ENCODE measurements at regions not wholly inside any gene's neighbourhood (a gene's known extent, or its start where the extent isn't known, plus 50 kb on each side); places are given as distances from the start of the nearest gene placed in this dataset.

DNA sequence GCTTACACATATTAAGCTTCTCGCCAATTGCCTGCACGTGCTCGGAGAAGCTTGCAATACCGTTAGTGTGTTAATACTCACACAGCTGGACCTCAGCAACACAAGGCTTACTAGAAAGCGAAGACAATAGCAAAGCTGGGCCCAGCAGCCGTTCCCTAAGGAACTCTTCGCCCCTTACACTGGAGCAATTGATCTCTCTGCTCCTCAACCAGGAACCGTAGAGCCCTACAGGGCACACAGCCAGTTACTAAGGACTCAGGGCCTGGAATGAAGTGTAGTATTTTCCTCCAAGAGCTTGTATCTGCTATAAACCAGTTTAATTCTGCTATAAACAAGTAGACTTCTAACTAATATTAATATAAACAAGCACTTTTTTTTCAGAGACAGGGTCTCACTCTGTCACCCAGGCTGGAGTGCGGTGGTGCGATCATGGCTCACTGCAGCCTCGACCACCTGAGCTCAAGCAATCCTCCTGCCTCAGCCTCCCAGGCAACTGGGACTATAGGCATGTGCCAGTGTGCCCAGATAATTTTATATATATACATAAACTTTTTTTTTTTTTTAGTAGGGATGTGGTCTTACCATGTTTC, 67.0 kb upstream of the SIMC1 start:
- Histone ChIP-seq H3K9me2 (ENCODE audit: insufficient read depth) (no peaks in the 10 kb centered on the region), H3K4me1 (ENCODE audit: insufficient read depth) (no peaks in the 10 kb centered on the region; the same call in 1 of the 2 replicates), H3K9ac (no peak overlapping the region), H3K36me3 (ENCODE audit: low read depth) (no peaks in the 10 kb centered on the region), H3K27me3 (replicated peaks; ENCODE audit: insufficient read depth) (peaks cover 15% of the 10 kb centered on the region), H2AFZ (no peak overlapping the region), H3K9me3 (ENCODE audit: low read depth) (no peaks in the 10 kb centered on the region), H3K4me2 (ENCODE audit: unreplicated experiment) (no peak overlapping the region), H3K4me3 (no peak overlapping the region), H3K79me2 (ENCODE audit: insufficient read depth) (no peaks in the 10 kb centered on the region), H3K27ac (no peak overlapping the region), H4K20me1 (ENCODE audit: insufficient read depth) (no peaks in the 10 kb centered on the region), H3F3A (ENCODE audit: insufficient read depth) (no peaks in the 10 kb centered on the region; the same call in 1 of the 2 replicates)
- DNase-seq = no peak
- TF ChIP-seq EZH2phosphoT487 (IDR thresholded peaks at IDR 0.05; ENCODE audit: insufficient read depth, low read depth) (no peak), EZH2 (IDR thresholded peaks at IDR 0.05; ENCODE audit: insufficient read depth, poor library complexity, severe bottlenecking) (no peak)
- 30 to 37% methylated on average over 11 of the region's 11 CpGs for WGBS, 2 experiments (ENCODE audit: low coverage in 1 of 2, low lambda C conversion rate in 2 of 2, missing lambda C conversion rate in 2 of 2)
- in situ Hi-C loops (cut with MboI) = no loop called here

DNA sequence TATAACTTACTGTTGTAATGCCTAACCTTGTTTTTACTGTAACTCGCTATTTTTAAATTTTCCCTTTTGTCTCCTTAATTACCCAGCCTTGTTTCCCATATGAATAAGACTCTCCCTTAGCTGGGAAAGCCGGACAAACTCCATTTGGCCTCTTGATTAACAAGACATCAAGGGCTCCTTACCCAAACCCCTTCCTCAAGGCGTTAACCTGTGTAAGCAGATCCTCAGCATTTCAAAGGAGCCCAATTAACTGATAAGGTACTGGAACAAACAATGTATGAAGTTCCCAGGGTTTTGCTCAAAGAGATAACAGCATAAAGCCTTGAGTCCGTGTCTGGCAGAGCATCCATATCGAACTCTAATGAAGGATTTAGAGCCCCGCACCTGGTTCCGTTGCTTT, 66.0 kb upstream of the SIMC1 start:
- no peak for TF ChIP-seq EZH2 (IDR thresholded peaks at IDR 0.05; ENCODE audit: insufficient read depth, poor library complexity, severe bottlenecking)
- TF ChIP-seq EZH2phosphoT487 (IDR thresholded peaks at IDR 0.05; ENCODE audit: insufficient read depth, low read depth) = no peak
- WGBS, 2 experiments (ENCODE audit: low coverage in 1 of 2, low lambda C conversion rate in 2 of 2, missing lambda C conversion rate in 2 of 2) = 33 to 34% methylated on average over 7 of the region's 7 CpGs
- no peak overlapping the region for H3K4me3 ChIP-seq
- no peaks in the 10 kb centered on the region for H3K9me3 ChIP-seq (ENCODE audit: low read depth)
- no peak overlapping the region for H3K4me2 ChIP-seq (ENCODE audit: unreplicated experiment)
- DNase-seq = no peak
- H3K9me2 ChIP-seq (ENCODE audit: insufficient read depth) = no peaks in the 10 kb centered on the region
- no peaks in the 10 kb centered on the region for H4K20me1 ChIP-seq (ENCODE audit: insufficient read depth)
- no peaks in the 10 kb centered on the region for H3K4me1 ChIP-seq (ENCODE audit: insufficient read depth)
- peaks cover 24% of the 10 kb centered on the region for H3K27me3 ChIP-seq (replicated peaks; ENCODE audit: insufficient read depth)
- no peaks in the 10 kb centered on the region for H3K36me3 ChIP-seq (ENCODE audit: low read depth)
- no peak overlapping the region for H3K9ac ChIP-seq
- H2AFZ ChIP-seq = no peak overlapping the region
- H3K79me2 ChIP-seq (ENCODE audit: insufficient read depth) = no peaks in the 10 kb centered on the region
- in situ Hi-C loops (cut with MboI) = no loop called here
- no peak overlapping the region for H3K27ac ChIP-seq
- no peaks in the 10 kb centered on the region for H3F3A ChIP-seq (ENCODE audit: insufficient read depth)

DNA sequence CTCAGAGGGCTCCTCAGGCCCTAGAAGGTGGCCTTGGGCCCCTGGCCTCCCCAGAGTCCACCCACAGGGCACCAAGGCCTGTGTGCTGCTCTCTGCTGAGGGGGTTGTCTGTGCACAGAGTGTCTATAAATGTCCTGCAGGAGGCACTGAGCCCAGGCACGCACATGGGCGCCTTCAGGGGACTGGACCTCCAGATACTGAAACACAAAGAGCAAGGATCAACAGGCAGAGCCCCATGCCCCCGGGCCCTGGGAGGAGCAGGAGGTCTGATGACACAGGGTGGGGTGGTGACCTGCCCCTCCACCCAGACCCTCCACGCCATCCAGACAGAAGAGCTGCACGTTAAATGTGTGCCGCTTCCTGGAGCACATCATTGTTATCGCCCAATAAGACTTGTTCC, 64.6 kb upstream of the SIMC1 start:
- H3K27ac ChIP-seq = no peak overlapping the region
- no peaks in the 10 kb centered on the region for H3K9me2 ChIP-seq (ENCODE audit: insufficient read depth)
- H3K9me3 ChIP-seq (ENCODE audit: low read depth) = no peaks in the 10 kb centered on the region
- no peak overlapping the region for H2AFZ ChIP-seq
- peaks cover 34% of the 10 kb centered on the region for H3K27me3 ChIP-seq (replicated peaks; ENCODE audit: insufficient read depth)
- no peaks in the 10 kb centered on the region for H3K79me2 ChIP-seq (ENCODE audit: insufficient read depth)
- H3K9ac ChIP-seq = no peak overlapping the region
- no peaks in the 10 kb centered on the region for H3F3A ChIP-seq (ENCODE audit: insufficient read depth)
- DNase-seq = no peak
- H3K36me3 ChIP-seq (ENCODE audit: low read depth) = no peaks in the 10 kb centered on the region
- in situ Hi-C loops (cut with MboI) = no loop called here
- TF ChIP-seq EZH2phosphoT487 (IDR thresholded peaks at IDR 0.05; ENCODE audit: insufficient read depth, low read depth) = no peak
- no peaks in the 10 kb centered on the region for H3K4me1 ChIP-seq (ENCODE audit: insufficient read depth)
- H3K4me2 ChIP-seq (ENCODE audit: unreplicated experiment) = no peak overlapping the region
- WGBS, 2 experiments (ENCODE audit: low coverage in 1 of 2, low lambda C conversion rate in 2 of 2, missing lambda C conversion rate in 2 of 2) = 25 to 29% methylated on average over 7 of the region's 7 CpGs
- H3K4me3 ChIP-seq = no peak overlapping the region
- no peaks in the 10 kb centered on the region for H4K20me1 ChIP-seq (ENCODE audit: insufficient read depth)

DNA sequence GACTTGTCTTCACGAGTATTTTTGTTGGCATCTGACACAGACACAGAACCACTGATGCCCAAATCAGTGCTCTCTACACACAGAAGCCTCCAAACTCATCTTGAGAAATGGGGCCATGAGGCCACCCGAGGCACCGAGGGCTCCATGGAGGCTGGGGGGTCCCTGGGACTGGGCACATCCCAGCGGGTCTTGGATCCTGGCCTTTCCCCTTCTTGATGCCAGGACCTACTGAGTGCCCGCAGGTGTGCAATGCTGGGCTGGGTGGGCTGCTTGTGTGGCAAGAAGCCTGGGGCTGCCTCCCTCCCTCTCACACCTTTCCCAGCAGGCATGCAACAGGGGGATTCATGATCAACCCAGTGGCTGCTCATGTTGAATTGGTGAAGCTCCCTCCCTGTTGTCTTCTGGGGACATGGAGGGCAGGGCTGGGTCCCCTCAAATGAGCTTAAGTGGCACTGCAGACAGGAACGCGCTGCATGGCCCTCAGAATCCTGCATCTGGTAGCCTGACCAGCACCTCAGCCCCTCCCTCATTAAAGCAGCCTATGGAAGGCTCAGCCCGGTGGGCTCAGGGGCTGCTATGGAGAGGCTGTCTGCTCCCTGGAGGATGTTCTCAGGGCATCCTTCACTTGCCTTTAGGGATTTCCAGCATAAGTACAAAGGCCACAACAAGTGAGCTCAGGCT, 63.7 kb upstream of the SIMC1 start:
- in situ Hi-C loops (cut with MboI) = no loop called here
- no peak for TF ChIP-seq EZH2phosphoT487 (IDR thresholded peaks at IDR 0.05; ENCODE audit: insufficient read depth, low read depth)
- no peak for TF ChIP-seq EZH2 (IDR thresholded peaks at IDR 0.05; ENCODE audit: insufficient read depth, poor library complexity, severe bottlenecking)
- no peaks in the 10 kb centered on the region for H3K79me2 ChIP-seq (ENCODE audit: insufficient read depth)
- H3K36me3 ChIP-seq (ENCODE audit: low read depth) = no peaks in the 10 kb centered on the region
- H3K4me2 ChIP-seq (ENCODE audit: unreplicated experiment) = no peak overlapping the region
- no peak overlapping the region for H3K9ac ChIP-seq
- 29 to 50% methylated on average over 8 of the region's 8 CpGs for WGBS, 2 experiments (ENCODE audit: low coverage in 1 of 2, low lambda C conversion rate in 2 of 2, missing lambda C conversion rate in 2 of 2)
- no peak overlapping the region for H3K4me3 ChIP-seq
- H3K9me3 ChIP-seq (ENCODE audit: low read depth) = no peaks in the 10 kb centered on the region
- no peak overlapping the region for H3K27ac ChIP-seq
- H4K20me1 ChIP-seq (ENCODE audit: insufficient read depth) = no peaks in the 10 kb centered on the region
- no peaks in the 10 kb centered on the region for H3K4me1 ChIP-seq (ENCODE audit: insufficient read depth)
- no peaks in the 10 kb centered on the region for H3K9me2 ChIP-seq (ENCODE audit: insufficient read depth)
- peaks cover 40% of the 10 kb centered on the region for H3K27me3 ChIP-seq (replicated peaks; ENCODE audit: insufficient read depth)
- DNase-seq = no peak
- H3F3A ChIP-seq (ENCODE audit: insufficient read depth) = no peaks in the 10 kb centered on the region
- no peak overlapping the region for H2AFZ ChIP-seq
